SK-N-SH (cell line): ENCODE measurements at regions not wholly inside any gene's neighbourhood (a gene's known extent, or its start where the extent isn't known, plus 50 kb on each side); places are given as distances from the start of the nearest gene placed in this dataset.

Experiments used
- CTCF ChIP-seq: fragments of 200-600 bp; sonication (generic); IDR thresholded peaks from 2 replicates; pipeline ENCODE4 v1.6.1; 2017; ENCODE audit warnings: antibody characterized with exemption, mild to moderate bottlenecking, moderate library complexity
- EP300 ChIP-seq, 2 experiments: IDR thresholded peaks; 2 replicates each; pipeline versions ENCODE4 v1.4.0 to v1.6.1; 2012; ENCODE audit warnings: borderline replicate concordance in 1 of 2, low read depth in 1 of 2, low read length in 1 of 2
- EZH2phosphoT487 ChIP-seq: fragments of 200-600 bp; sonication (generic); IDR thresholded peaks from 2 replicates; pipeline ENCODE4 v1.6.1; 2017; ENCODE audit warnings: low read depth, mixed run types, mild to moderate bottlenecking, antibody characterized with exemption, moderate library complexity, borderline replicate concordance
- GABPA ChIP-seq: IDR thresholded peaks from 2 replicates; pipeline ENCODE4 v1.4.0; 2012; ENCODE audit warnings: low read depth, mild to moderate bottlenecking
- MAX ChIP-seq: IDR thresholded peaks from 2 replicates; pipeline ENCODE4 v1.4.0; 2012; ENCODE audit warnings: low read depth
- MXI1 ChIP-seq: IDR thresholded peaks from 2 replicates; pipeline ENCODE4 v1.6.1; 2012; ENCODE audit warnings: mild to moderate bottlenecking, low read depth, low read length, improper control_type of control experiment
- POLR2AphosphoS5 ChIP-seq: IDR thresholded peaks from 2 replicates; pipeline ENCODE4 v1.6.1; 2012; ENCODE audit warnings: low read depth, low read length
- RAD21 ChIP-seq: IDR thresholded peaks from 2 replicates; pipeline ENCODE4 v1.6.1; 2012; ENCODE audit warnings: mild to moderate bottlenecking, low read length
- SIN3A ChIP-seq: IDR thresholded peaks from 2 replicates; pipeline ENCODE4 v1.6.1; 2012; ENCODE audit warnings: low read depth, mild to moderate bottlenecking, low read length, moderate library complexity, borderline replicate concordance
- SMC3 ChIP-seq: IDR thresholded peaks from 2 replicates; pipeline ENCODE4 v1.6.1; 2012; ENCODE audit warnings: low read depth, low read length, improper control_type of control experiment
- YY1 ChIP-seq: IDR thresholded peaks from 2 replicates; pipeline ENCODE4 v1.4.0; 2012; ENCODE audit warnings: low read depth, mild to moderate bottlenecking
- TF ChIP-seq, protein P1 (sequence below): fragments of 150-350 bp; IDR thresholded peaks from 2 replicates; pipeline ENCODE4 v1.6.1; 2017; ENCODE audit warnings: antibody characterized with exemption, low read length, low read depth, borderline replicate concordance
- TF ChIP-seq, protein P2 (sequence below): IDR thresholded peaks from 2 replicates; pipeline ENCODE4 v1.6.1; 2012; ENCODE audit warnings: mild to moderate bottlenecking, low read depth, low read length, moderate library complexity
- TF ChIP-seq, protein P3 (sequence below): IDR thresholded peaks from 2 replicates; pipeline ENCODE4 v1.4.0; 2012; ENCODE audit warnings: low read depth, borderline replicate concordance

DNA sequence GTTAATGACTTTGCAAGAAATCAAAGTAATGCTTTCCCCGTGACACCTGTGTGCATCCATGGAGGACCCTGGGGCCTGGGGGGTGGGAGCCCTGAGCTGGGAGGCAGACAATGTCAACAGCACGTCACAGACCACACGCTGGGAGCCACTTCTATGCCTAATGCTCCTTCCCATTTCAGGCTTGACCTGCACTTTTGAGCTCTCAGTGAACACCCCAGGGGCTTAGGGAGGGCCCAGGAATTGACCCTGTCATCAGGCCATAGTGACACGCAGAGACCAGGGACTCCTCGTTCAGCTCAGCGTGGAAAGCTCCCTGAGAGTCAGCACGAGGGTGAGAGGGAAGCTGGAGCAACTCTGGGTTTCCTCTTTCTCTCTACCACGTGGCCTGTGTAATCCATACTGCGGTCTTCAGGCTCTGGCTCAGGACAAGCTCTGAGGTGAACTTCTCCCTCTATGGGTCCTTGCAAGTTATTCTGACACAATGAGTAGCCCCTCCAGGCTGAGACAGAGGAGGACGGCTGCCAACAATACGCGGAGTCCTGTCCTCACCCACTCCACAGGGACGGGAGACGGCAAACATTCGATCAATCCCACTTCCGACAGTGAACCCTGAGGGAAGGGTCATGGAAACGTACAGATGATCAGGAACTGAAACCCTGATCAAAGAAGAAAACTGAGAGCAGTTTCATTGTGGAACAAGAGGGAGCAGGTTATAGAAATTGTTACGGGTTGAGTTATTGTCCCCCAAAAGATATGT, 130.8 kb upstream of the IRX4 start:
- TF ChIP-seq CTCF (no peak), EZH2phosphoT487 (no peak), EP300 (IDR thresholded peaks at IDR 0.05; ENCODE audit: borderline replicate concordance in 1 of 2, low read depth in 1 of 2, low read length in 1 of 2) (no peak), GABPA (no peak), MAX (no peak), SMC3 (no peak), MXI1 (no peak), POLR2AphosphoS5 (no peak), SIN3A (no peak), RAD21 (no peak), YY1 (no peak)
- TF ChIP-seq, protein P1, sequence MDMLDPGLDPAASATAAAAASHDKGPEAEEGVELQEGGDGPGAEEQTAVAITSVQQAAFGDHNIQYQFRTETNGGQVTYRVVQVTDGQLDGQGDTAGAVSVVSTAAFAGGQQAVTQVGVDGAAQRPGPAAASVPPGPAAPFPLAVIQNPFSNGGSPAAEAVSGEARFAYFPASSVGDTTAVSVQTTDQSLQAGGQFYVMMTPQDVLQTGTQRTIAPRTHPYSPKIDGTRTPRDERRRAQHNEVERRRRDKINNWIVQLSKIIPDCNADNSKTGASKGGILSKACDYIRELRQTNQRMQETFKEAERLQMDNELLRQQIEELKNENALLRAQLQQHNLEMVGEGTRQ, result no peak
- TF ChIP-seq, protein P2, sequence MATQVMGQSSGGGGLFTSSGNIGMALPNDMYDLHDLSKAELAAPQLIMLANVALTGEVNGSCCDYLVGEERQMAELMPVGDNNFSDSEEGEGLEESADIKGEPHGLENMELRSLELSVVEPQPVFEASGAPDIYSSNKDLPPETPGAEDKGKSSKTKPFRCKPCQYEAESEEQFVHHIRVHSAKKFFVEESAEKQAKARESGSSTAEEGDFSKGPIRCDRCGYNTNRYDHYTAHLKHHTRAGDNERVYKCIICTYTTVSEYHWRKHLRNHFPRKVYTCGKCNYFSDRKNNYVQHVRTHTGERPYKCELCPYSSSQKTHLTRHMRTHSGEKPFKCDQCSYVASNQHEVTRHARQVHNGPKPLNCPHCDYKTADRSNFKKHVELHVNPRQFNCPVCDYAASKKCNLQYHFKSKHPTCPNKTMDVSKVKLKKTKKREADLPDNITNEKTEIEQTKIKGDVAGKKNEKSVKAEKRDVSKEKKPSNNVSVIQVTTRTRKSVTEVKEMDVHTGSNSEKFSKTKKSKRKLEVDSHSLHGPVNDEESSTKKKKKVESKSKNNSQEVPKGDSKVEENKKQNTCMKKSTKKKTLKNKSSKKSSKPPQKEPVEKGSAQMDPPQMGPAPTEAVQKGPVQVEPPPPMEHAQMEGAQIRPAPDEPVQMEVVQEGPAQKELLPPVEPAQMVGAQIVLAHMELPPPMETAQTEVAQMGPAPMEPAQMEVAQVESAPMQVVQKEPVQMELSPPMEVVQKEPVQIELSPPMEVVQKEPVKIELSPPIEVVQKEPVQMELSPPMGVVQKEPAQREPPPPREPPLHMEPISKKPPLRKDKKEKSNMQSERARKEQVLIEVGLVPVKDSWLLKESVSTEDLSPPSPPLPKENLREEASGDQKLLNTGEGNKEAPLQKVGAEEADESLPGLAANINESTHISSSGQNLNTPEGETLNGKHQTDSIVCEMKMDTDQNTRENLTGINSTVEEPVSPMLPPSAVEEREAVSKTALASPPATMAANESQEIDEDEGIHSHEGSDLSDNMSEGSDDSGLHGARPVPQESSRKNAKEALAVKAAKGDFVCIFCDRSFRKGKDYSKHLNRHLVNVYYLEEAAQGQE, result no peak
- TF ChIP-seq, protein P3, sequence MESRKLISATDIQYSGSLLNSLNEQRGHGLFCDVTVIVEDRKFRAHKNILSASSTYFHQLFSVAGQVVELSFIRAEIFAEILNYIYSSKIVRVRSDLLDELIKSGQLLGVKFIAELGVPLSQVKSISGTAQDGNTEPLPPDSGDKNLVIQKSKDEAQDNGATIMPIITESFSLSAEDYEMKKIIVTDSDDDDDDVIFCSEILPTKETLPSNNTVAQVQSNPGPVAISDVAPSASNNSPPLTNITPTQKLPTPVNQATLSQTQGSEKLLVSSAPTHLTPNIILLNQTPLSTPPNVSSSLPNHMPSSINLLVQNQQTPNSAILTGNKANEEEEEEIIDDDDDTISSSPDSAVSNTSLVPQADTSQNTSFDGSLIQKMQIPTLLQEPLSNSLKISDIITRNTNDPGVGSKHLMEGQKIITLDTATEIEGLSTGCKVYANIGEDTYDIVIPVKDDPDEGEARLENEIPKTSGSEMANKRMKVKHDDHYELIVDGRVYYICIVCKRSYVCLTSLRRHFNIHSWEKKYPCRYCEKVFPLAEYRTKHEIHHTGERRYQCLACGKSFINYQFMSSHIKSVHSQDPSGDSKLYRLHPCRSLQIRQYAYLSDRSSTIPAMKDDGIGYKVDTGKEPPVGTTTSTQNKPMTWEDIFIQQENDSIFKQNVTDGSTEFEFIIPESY, result no peak
